WTC11 (cell line): ENCODE measurements at regions not wholly inside any gene's neighbourhood (a gene's known extent, or its start where the extent isn't known, plus 50 kb on each side); places are given as distances from the start of the nearest gene placed in this dataset.
"Not testable (repeated sequence)": the region's sequence is repeated elsewhere in the genome, so short reads cannot be mapped to it uniquely, and the experiment has no call there.

Experiments used
- ATF1 ChIP-seq: sonication (generic); formaldehyde crosslinking; IDR thresholded peaks from 2 replicates; pipeline ENCODE4 v1.8.1; 2023; ENCODE audit warnings: mild to moderate bottlenecking, moderate library complexity, missing genetic modification reagents
- CTCF ChIP-seq: fragments of 200-600 bp; IDR thresholded peaks from 2 replicates; pipeline ENCODE4 v1.8.0; 2022; ENCODE audit warnings: antibody characterized with exemption
- ESRRA ChIP-seq: sonication (generic); formaldehyde crosslinking; IDR thresholded peaks from 2 replicates; pipeline ENCODE4 v1.8.1; 2022; ENCODE audit warnings: mild to moderate bottlenecking, missing genetic modification reagents, borderline replicate concordance
- MLX ChIP-seq: sonication (generic); formaldehyde crosslinking; IDR thresholded peaks from 2 replicates; pipeline ENCODE4 v1.8.1; 2023; ENCODE audit warnings: mild to moderate bottlenecking, missing genetic modification reagents, moderate library complexity
- SOX15 ChIP-seq: fragments of 250-450 bp; sonication (Bioruptor Pico); IDR thresholded peaks from 2 replicates; pipeline ENCODE4 v1.9.0; 2021; ENCODE audit warnings: mild to moderate bottlenecking
- TF ChIP-seq, protein P1 (sequence below): sonication (generic); formaldehyde crosslinking; conservative IDR thresholded peaks from 2 replicates; pipeline ENCODE4 v1.8.1; 2023; ENCODE audit warnings: mild to moderate bottlenecking, low read depth, missing genetic modification reagents, moderate library complexity

DNA sequence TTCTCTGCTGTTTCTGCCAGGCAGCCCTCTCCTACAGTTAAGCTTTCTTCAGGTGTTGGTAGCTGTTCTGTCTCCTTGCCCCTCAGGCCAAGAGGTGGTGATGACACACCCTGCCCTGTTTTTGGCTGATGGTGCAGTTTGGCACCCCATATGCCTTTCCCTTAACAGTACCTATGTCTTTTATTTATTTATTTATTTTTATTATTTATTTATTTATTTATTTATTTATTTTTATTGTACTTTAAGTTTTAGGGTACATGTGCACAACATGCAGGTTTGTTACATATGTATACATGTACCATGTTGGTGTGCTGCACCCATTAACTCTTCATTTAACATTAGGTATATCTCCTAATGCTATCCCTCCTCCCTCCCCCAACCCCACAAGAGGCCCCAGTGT lies 555.8 kb upstream of the NBEA start:
- not testable (repeated sequence) for TF ChIP-seq CTCF; SOX15 (CRISPR knock-in tag); ESRRA (CRISPR knock-in tag); MLX (CRISPR knock-in tag); ATF1 (CRISPR knock-in tag)
- TF ChIP-seq, protein P1, sequence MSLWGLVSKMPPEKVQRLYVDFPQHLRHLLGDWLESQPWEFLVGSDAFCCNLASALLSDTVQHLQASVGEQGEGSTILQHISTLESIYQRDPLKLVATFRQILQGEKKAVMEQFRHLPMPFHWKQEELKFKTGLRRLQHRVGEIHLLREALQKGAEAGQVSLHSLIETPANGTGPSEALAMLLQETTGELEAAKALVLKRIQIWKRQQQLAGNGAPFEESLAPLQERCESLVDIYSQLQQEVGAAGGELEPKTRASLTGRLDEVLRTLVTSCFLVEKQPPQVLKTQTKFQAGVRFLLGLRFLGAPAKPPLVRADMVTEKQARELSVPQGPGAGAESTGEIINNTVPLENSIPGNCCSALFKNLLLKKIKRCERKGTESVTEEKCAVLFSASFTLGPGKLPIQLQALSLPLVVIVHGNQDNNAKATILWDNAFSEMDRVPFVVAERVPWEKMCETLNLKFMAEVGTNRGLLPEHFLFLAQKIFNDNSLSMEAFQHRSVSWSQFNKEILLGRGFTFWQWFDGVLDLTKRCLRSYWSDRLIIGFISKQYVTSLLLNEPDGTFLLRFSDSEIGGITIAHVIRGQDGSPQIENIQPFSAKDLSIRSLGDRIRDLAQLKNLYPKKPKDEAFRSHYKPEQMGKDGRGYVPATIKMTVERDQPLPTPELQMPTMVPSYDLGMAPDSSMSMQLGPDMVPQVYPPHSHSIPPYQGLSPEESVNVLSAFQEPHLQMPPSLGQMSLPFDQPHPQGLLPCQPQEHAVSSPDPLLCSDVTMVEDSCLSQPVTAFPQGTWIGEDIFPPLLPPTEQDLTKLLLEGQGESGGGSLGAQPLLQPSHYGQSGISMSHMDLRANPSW = not testable (repeated sequence)
